Astrocyte (in vitro differentiated cells and primary cell): ENCODE measurements at regions not wholly inside any gene's neighbourhood (a gene's known extent, or its start where the extent isn't known, plus 50 kb on each side); places are given as distances from the start of the nearest gene placed in this dataset.

Experiments
- CTCF ChIP-seq: IDR thresholded peaks from 2 replicates; pipeline ENCODE4 v1.5.1; 2011; ENCODE audit warnings: low read depth, mild to moderate bottlenecking, inconsistent platforms, low read length, moderate library complexity; ENCODE audit not compliant: insufficient read depth
- EZH2 ChIP-seq: IDR thresholded peaks from 2 replicates; pipeline ENCODE4 v1.6.1; 2012; ENCODE audit warnings: mild to moderate bottlenecking, low read length, inconsistent platforms; ENCODE audit not compliant: insufficient read depth

- no peak for TF ChIP-seq CTCF
- no peak for TF ChIP-seq EZH2
Measured at GRCh38 chr7:21066221-21066620, 279.5 kb upstream of the SP8 start.
